HG03354 (cell line): ENCODE measurements at regions not wholly inside any gene's neighbourhood (a gene's known extent, or its start where the extent isn't known, plus 50 kb on each side); places are given as distances from the start of the nearest gene placed in this dataset.
"Not testable (repeated sequence)": the region's sequence is repeated elsewhere in the genome, so short reads cannot be mapped to it uniquely, and the experiment has no call there.

Source experiments
- ATAC-seq: cut with Tn5 transposase; IDR thresholded peaks from one replicate; pipeline ENCODE4 v1.9.1; 2021; ENCODE audit warnings: mild to moderate bottlenecking; ENCODE audit not compliant: unreplicated experiment, poor library complexity, severe bottlenecking

- ATAC-seq: no peak
Observed at GRCh38 chr12:107586256-107586970, 99.2 kb upstream of the PWP1 start.

- no peak for ATAC-seq
Observed at GRCh38 chr12:107590413-107590812, 95.2 kb upstream of the PWP1 start.

DNA sequence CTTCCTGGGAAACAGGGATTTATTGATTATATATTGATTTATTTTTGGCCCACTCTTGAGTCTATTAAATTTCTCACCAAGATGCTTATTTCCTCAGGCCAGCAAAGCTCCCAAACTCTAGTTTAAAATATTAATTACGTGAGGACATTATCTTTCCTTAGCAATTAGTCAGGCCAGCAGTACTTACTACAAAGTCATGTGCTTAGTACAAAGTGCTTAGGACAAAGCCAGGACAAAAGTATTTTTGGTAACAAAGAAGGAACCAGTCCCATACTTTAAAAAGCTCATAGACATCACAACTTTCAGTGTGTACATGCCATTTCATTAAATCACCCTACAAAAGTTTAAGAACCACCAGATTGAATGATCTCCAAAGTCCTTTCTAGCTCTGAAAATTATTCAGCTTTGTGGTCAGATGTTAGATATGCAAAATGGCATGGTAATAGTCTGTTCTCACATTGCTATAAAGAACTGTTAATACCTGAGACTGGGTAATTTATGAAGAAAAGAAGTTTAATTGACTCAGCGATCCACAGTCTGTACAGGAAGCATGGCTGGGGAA is 94.7 kb upstream of the PWP1 start:
- no peak for ATAC-seq

DNA sequence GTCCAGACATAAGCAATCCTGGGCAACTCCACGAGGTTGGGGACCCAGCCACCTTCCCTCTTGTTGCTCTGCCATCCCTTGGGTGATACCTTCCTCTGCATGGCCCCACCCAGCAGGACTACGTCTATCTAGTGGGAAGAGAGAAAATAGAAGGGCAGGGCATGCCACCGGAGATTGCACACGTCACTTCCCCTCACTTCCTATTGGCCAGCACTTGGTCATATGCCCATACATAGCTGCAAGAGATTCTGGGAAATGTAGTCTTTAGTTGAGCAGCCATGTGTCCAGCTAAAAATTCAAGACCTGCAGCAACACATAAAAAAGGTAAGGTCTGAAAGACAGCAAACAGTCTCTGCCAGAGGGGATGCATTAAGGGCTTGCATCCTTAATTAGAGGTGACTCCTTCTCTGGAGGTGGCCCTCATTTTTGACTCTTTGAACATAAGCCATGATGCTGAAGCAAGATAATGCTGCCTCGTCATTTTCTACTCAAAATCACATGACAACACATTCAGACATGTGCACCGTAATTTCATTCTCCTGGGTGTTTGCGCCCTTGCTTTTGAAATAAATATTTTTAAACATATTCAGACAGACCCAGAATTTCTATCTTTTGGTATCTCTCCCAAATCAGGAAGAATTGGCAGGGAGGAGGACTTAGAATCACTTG is 91.8 kb upstream of the PWP1 start:
- no peak for ATAC-seq

GRCh38 chr12:107594995-107595394 is 90.6 kb upstream of the PWP1 start:
- ATAC-seq: no peak

GRCh38 chr12:107597695-107598410 is 87.7 kb upstream of the PWP1 start:
- no peak for ATAC-seq

- ATAC-seq: no peak
Observed at GRCh38 chr12:107598906-107599305, 86.7 kb upstream of the PWP1 start.

DNA sequence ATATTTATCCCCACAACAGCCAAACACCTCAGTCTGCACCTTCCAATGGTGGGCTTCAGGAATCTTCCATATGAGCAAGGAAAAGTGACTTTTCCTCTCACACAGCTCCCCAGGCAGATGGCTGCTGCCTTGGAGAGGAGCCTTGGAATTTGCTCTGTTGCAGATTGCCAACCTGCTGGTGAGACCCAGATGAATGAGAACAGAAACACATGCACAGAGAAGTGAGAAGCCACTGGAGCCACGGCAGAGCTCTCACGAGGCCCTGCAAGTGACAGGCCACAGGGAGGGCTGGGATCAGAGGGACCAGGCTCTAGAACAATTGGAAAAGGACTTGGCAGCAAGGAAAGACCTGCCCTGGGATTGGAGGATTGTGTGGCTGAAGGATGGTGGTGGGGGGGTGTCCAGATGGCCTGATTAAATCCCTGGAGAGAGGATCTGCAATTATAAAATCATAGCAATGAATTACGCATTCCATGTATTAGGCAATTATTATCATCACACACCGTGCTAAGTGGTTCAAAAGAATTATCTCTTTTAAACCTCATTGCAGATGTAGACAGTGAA is 84.9 kb upstream of the PWP1 start:
- no peak for ATAC-seq

GRCh38 chr12:107602446-107602845 is 83.2 kb upstream of the PWP1 start:
- ATAC-seq: no peak

GRCh38 chr12:107605293-107605692 is 80.3 kb upstream of the PWP1 start:
- no peak for ATAC-seq

DNA sequence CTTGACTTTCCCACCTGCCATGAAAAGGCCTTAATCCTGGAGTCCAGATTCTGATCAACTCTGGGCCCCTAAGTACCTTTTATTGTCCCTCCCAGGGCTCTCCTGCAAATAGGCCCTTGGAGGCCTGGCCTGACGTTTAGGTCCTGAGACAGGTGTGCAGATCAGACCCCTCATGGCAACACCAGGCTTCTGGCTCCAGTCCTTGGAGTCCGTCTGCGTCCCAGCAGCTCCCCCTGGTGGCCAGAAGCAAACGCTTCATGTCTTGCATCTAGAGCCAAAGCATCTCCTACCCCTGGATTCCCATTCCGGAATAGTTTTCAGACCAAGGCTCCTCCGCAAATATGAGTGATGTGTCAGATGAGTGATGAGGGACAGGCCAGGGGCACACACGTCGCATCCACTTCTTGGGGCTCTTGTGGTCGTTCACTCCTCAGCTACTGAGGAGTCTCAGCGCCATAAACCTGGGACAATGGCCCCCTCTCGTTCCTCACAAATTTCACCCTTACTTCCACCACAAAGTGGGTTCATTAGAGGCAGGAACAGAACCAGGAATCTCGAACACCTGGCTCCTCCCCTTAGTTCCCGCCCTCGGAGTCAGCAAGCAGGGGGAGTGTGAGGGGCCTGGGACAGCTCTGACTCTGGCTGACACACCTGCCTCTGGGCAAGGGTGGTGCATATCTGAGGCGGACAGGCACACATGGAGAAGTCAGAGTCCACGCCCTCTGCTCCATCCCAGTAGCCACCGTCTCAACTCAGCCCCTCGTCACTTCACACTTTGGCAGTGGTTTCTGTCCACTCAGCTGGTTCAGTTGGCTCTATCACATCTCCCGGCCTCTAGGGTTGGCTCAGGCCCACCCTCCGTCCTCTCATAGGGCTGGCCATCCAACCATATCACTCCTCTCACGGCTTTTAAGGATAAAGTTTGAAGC is 77.9 kb upstream of the PWP1 start:
- ATAC-seq: peak; percentile 68

GRCh38 chr12:107608779-107609178 is 76.8 kb upstream of the PWP1 start:
- not testable (repeated sequence) for ATAC-seq

- ATAC-seq: no peak
Observed at GRCh38 chr12:107610021-107610859, 75.4 kb upstream of the PWP1 start.

DNA sequence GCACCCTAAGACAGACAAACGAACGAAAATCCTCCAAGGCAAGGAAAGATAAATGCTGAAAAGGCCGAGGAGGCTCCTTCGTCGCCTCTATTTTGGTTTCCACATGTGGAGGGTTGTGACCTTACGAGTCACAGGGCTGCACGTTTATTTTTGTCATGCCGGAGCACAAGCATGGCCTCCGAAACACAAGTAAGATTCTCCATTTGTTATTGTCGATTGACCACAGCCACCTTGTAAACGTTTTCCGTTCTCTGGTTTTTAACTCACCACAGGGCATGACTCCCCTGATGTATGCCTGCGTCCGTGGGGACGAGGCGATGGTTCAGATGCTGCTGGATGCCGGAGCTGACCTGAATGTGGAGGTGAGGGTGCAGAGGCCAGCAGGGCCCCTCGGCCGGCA is 73.1 kb upstream of the PWP1 start:
- no peak for ATAC-seq

DNA sequence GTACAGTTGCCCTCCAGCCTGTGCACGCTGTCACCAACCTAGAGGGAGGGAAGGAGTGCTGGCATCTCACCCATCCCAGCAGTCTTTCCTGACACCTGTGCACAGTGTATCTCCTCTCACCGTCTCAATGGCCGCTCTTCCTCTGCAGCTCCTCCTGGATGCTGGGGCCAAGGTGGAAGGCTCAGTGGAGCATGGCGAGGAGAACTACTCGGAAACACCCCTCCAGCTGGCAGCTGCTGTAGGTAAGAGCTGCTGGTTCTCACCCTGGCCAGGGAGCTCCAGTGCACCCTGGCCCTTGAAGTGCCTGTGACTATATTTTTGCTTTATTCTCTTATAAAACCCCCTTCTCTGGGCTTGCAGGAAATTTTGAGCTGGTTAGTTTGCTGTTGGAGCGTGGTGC is 68.7 kb upstream of the PWP1 start:
- ATAC-seq: no peak

DNA sequence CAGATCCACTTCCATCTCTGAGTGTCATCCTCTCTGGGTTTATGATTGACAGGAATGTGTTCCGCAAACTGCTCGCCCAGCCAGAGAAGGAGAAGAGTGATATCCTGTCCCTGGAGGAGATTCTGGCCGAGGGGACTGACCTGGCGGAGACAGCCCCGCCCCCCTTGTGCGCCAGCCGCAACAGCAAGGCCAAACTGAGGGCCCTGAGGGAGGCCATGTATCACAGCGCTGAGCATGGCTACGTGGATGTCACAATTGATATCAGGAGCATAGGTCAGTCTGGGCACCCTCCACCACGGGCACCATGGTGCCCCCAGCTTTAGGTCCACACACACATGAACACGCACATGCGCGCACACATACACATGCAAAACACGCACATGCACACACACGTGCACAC is 67.5 kb upstream of the PWP1 start:
- ATAC-seq: no peak

DNA sequence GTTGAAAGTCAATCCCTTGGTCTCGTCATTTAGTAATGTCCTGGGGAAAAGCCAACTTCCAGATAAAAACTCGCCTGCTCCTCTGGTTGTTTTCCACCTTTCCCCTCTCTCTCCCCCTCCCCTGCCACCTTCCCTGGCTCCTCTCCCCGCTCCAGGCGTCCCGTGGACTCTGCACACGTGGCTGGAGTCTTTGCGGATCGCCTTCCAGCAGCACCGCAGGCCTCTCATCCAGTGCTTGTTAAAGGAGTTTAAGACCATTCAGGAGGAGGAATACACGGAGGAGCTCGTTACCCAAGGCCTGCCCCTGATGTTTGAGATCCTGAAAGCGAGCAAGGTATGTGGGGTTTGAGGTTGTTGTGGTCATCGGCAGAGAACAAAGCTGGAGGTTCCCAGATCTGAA is 65.8 kb upstream of the PWP1 start:
- no peak for ATAC-seq

GRCh38 chr12:107622001-107622400 is 63.6 kb upstream of the PWP1 start:
- ATAC-seq: no peak
